Hematopoietic multipotent progenitor cell (in vitro differentiated cells): ENCODE measurements at regions not wholly inside any gene's neighbourhood (a gene's known extent, or its start where the extent isn't known, plus 50 kb on each side); places are given as distances from the start of the nearest gene placed in this dataset.
"Not testable (repeated sequence)": the region's sequence is repeated elsewhere in the genome, so short reads cannot be mapped to it uniquely, and the experiment has no call there.

ENCODE experiments used
- DNase-seq, 3 donors: peaks; one replicate each; pipeline ENCODE4 v3.0.0-alpha.2; 2011 to 2015; ENCODE audit warnings: low read depth in 2 of 3, low spot score in 2 of 3

GRCh38 chr7:120041798-120042197 is 231.2 kb upstream of the KCND2 start:
- DNase-seq, result no peak

DNA sequence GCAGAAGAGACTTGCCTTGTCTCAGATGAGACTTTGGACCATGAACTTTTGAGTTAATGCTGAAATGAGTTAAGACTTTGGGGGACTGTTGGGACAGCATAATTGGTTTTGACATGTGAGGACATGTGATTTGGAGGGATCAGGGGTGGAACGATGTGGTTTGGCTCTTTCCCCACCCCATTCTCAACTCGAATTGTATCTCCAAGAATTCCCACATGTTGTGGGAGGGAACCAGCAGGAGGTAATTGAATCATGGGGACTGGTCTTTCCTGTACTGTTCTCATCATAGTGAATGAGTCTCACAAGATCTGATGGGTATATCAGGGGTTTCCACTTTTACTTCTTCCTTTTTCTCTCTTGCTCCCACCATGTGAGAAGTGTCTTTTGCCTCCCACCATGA is 229.7 kb upstream of the KCND2 start:
- DNase-seq, result no peak

DNA sequence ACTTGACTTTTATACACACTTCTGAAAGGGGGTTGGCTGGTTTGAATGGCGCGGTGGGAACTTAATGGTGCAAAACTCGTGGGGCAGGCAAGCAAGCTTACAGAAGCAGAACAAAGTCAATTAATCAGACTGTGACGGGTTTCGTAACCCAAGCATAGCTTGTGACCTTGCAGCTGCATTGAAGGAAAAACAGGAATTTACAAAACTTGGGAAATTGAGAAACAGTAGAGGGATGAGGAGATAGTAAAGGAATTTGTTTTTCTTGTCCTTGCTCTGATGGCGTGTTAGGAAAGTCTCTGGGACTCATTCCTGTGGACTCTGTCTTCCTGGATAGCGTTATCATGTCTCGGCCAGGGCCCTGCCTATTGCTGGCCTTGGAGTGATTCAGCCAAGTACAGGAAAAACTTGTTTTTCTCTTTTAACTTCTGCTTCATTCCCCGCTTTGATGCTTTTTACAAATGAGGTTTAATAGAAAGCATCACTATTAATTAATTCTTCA is 220.0 kb upstream of the KCND2 start:
- no peak for DNase-seq

DNA sequence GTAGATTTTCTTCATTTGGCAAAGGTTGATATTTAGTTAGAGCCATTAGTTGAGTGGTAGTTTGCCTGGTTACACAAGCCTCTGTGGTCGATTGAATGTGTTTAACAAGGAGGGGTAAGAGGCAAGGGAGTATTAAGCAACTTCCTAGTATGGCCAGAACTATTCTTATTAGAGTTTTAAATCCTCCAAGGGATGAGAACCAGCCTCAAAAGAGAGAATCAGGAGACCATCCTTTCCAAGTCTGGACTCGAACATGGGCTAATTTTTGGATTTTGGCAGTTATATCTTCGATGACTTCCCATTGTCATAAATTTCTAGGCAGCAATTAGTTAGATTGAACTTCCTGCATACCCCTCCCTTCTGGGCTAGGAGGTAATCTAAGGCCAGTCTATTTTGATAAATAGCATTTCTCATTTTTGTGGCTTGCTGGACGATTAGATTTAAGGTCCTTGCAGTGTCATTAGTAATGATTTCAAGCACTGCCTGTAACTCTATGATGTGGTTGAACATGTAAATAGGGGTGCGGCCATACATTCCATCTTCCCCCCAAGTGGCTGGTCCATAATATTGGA is 219.5 kb upstream of the KCND2 start:
- DNase-seq, result no peak

- DNase-seq, result no peak
Observed at GRCh38 chr7:120054376-120055100, 218.4 kb upstream of the KCND2 start.

GRCh38 chr7:120055300-120055699 is 217.7 kb upstream of the KCND2 start:
- DNase-seq, result no peak

- no peak for DNase-seq
Observed at GRCh38 chr7:120056227-120056626, 216.7 kb upstream of the KCND2 start.

- no peak for DNase-seq
Observed at GRCh38 chr7:120059641-120060040, 213.3 kb upstream of the KCND2 start.

DNA sequence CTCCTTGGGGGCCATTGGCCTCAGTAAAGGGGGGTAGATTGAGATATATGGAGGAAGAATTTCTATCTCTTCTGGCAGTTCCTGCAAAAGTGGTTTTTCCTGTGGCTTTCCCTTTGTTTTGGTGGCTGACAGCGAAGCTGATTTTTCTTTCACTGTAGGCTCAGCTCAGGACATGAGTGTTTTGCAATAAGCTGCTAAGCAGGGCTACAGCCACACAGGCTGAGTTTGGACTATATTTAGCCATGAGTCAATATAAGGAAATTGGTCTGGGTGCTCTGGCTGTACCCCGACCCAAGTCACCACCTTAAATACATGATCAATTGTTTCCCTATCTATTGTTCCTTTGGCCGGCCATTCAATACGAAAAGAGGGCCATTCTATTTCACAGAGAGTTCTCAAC is 212.7 kb upstream of the KCND2 start:
- DNase-seq, result no peak

- DNase-seq, result no peak
Observed at GRCh38 chr7:120060875-120061274, 212.1 kb upstream of the KCND2 start.

- DNase-seq, result no peak
Observed at GRCh38 chr7:120064565-120064964, 208.4 kb upstream of the KCND2 start.

DNA sequence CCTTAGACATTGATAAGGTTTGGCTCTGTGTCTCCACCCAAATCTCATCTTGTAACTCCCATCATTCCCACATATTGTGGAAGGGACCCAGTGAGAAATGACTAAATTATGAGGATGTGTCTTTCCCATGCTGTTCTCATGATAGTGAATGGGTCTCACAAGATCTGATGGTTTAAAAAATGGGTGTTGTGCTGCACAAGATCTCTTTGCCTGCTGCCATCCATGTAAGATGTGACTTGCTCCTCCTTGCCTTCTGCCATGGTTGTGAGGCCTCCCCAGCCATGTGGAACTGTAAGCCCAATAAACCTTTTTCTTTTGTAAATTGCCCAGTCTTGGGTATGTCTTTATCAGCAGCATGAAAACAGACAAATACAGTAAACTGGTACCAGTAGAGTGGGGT is 206.1 kb upstream of the KCND2 start:
- DNase-seq, result not testable (repeated sequence)

DNA sequence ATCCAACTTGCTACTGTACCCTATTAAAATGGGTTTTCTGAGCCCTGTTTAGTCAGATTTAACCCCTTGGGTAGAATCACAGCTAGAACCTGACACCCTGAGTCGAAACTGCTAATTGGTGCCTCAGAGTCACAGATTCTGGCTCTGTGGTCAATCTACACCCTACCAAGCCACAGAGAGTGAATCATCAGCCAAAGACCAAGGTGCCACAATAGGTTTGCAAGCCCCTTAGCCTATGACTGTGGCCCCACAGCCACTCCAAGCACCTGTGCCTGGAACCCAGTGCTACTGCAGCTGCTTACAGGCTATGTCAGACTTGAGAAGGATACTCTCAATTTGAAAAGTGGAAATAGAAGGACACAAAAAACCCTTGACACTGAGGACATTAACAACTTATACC is 202.8 kb upstream of the KCND2 start:
- no peak for DNase-seq

- no peak for DNase-seq
Observed at GRCh38 chr7:120077777-120078176, 195.2 kb upstream of the KCND2 start.

DNA sequence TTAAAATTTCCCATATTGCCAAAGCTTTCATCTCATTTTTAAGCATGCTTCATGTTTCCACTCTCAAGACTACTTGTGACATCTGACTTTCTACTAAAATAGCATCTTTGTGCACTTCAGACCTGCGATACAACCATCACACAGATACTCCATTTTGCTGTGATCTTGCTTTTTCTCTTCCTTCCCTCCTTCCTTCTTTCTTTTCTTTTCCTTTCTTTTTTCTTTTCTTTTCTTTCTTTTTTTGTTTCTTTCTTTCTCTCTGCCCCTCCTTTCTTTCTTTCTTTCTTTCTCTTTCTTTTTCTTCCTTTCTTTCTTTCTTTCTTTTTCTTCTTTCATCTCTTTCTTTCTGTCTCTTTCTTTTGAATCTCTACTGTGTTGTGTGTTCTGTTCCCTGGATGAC is 194.0 kb upstream of the KCND2 start:
- no peak for DNase-seq

- no peak for DNase-seq
Observed at GRCh38 chr7:120079704-120080103, 193.3 kb upstream of the KCND2 start.

DNA sequence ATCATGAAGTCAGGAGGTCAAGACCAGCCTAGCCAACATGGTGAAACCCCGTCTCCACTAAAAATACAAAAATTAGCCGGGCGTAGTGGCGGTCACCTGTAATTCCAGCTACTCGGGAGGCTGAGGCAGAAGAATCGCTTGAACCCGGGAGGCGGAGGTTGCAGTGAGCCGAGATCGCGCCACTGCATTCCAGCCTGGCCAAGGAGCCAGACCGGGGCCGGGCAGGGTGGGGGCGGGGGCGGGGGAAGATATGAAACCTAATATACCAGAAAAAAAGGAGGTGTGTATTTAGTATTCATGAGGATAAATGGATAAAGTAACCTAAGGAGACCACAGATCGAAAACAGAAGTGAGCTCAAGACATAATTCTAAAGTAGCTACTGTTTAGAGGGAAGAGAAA is 186.5 kb upstream of the KCND2 start:
- DNase-seq, result not testable (repeated sequence)

DNA sequence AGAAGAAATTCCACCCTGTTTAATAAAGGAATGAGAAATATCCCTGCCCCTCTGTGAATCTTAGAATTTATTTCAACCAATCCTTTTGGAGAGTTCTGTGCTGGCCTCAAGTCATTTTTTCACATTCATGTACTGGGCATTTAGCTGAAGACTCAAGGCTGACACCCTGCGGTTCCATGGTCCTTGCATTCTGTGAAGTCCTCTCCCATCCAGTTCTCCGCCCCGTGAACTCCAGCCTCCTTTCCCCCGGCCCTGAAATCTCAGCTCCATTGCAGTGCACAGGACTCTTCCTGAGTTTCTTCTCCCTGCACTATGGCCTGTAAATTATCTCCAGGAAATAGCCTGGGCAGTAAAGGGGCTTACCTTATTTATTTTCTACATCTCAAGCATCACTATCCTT is 183.0 kb upstream of the KCND2 start:
- DNase-seq, result no peak

- DNase-seq, result no peak
Observed at GRCh38 chr7:120091807-120092206, 181.2 kb upstream of the KCND2 start.

- DNase-seq, result no peak
Observed at GRCh38 chr7:120097020-120097419, 176.0 kb upstream of the KCND2 start.

DNA sequence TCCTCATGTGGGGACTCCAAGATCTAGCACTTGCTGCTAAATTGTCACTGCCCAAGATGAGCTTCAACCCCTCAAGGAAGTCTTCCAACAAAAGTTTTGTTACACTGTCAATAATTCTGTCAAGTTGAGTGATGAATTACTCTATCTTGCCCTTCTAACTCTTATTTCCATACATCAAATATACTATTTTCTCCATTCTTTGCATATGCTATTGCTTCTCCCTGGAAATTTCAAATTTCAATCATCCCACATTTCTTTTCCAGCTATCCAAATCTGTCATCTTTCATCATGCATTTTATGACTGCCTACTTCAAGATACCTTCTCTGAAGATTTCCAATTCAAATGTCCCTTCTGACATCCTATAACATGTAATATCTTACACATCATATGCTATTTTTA is 175.2 kb upstream of the KCND2 start:
- DNase-seq, result no peak

- DNase-seq, result no peak
Observed at GRCh38 chr7:120108376-120108775, 164.6 kb upstream of the KCND2 start.

- no peak for DNase-seq
Observed at GRCh38 chr7:120110169-120110568, 162.8 kb upstream of the KCND2 start.
